Natural killer cell treated with Interleukin-12 subunit alpha and Interleukin-12 subunit beta and Interleukin-15 and Interleukin-18, amount 100 ng/mL, for 72 hours (primary cell): ENCODE measurements at regions not wholly inside any gene's neighbourhood (a gene's known extent, or its start where the extent isn't known, plus 50 kb on each side); places are given as distances from the start of the nearest gene placed in this dataset.
"Not testable (repeated sequence)": the region's sequence is repeated elsewhere in the genome, so short reads cannot be mapped to it uniquely, and the experiment has no call there.

ENCODE experiments used
- ATAC-seq, 2 donors: fragments of 150-1000 bp; cut with Tn5 transposase in 1 of 2; sonication (Bioruptor Pico), chemical (Tn5 transposase) in 1 of 2; 2 replicates each; pipeline ENCODE4 v1.10.0; 2021
- DNase-seq: peaks from one replicate; pipeline ENCODE4 v3.0.0; 2022; ENCODE audit warnings: low spot score
- H3K27ac Mint-ChIP-seq, 2 donors: 1 replicate in 1 of 2; 2 replicates in 1 of 2; pipeline ENCODE4 v1.8.0; 2022; ENCODE audit warnings: mixed read lengths in 2 of 2, mild to moderate bottlenecking in 1 of 2, moderate library complexity in 1 of 2
- H3K27me3 Mint-ChIP-seq, 2 donors: 1 replicate in 1 of 2; 2 replicates in 1 of 2; pipeline ENCODE4 v1.8.0; 2022; ENCODE audit warnings: mixed read lengths in 2 of 2
- H3K36me3 Mint-ChIP-seq: one replicate; pipeline ENCODE4 v1.8.0; 2022; ENCODE audit warnings: mixed read lengths
- H3K4me1 Mint-ChIP-seq, 2 donors: 1 replicate in 1 of 2; 2 replicates in 1 of 2; pipeline ENCODE4 v1.8.0; 2022; ENCODE audit warnings: low read depth in 2 of 2, mixed read lengths in 2 of 2, mild to moderate bottlenecking in 1 of 2
- H3K4me3 Mint-ChIP-seq: one replicate; pipeline ENCODE4 v1.8.0; 2022; ENCODE audit warnings: mixed read lengths
- H3K9me3 Mint-ChIP-seq: 2 replicates; pipeline ENCODE4 v1.8.0; 2022; ENCODE audit warnings: mixed read lengths

DNA sequence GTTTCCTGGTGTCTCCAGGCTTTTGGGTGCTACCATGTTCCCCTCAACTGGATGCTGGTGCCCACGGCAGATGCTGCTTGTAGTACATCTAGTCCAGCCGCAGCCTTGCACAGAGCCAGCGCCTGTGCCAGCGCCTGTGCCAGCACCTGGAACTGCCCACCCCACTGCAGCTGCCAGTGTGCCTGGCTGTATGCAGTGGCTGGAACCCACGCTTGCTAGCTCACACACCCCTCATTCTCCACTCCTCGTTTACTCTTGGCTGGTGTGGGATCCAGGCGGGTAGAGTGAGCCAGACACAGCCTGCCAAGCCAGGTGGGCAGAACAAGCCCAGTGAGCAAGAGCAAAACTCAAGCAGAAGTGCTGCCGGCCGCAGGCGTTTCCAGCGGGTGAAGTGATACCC is 428.6 kb downstream of the SLITRK1 start:
- no peaks in the 10 kb centered on the region for H3K36me3 Mint-ChIP-seq
- H3K27ac Mint-ChIP-seq = no peak overlapping the region
- H3K4me1 Mint-ChIP-seq = no peaks in the 10 kb centered on the region
- ATAC-seq (peak in 1 of 2 donors; percentile 38), DNase-seq (no peak)
- peaks cover 8% of the 10 kb centered on the region for H3K9me3 Mint-ChIP-seq
- H3K27me3 Mint-ChIP-seq = no peaks in the 10 kb centered on the region
- no peak overlapping the region for H3K4me3 Mint-ChIP-seq

- H3K4me1 Mint-ChIP-seq = no peaks in the 10 kb centered on the region
- H3K27me3 Mint-ChIP-seq = no peaks in the 10 kb centered on the region
- no peak overlapping the region for H3K4me3 Mint-ChIP-seq
- DNase-seq (no peak), ATAC-seq (peak in 1 of 2 donors; percentile 20)
- peaks cover 8% of the 10 kb centered on the region for H3K9me3 Mint-ChIP-seq
- no peaks in the 10 kb centered on the region for H3K36me3 Mint-ChIP-seq
- H3K27ac Mint-ChIP-seq = no peak overlapping the region
Measured at GRCh38 chr13:83453300-83453699, 429.0 kb downstream of the SLITRK1 start.

- Mint-ChIP-seq H3K27ac (no peak overlapping the region), H3K4me3 (no peak overlapping the region), H3K9me3 (peaks cover 8% of the 10 kb centered on the region), H3K36me3 (no peaks in the 10 kb centered on the region), H3K4me1 (no peaks in the 10 kb centered on the region), H3K27me3 (no peaks in the 10 kb centered on the region)
- peak; percentile 13 to 28 for ATAC-seq
- DNase-seq = no peak
Measured at GRCh38 chr13:83452292-83452950, 429.9 kb downstream of the SLITRK1 start.

DNA sequence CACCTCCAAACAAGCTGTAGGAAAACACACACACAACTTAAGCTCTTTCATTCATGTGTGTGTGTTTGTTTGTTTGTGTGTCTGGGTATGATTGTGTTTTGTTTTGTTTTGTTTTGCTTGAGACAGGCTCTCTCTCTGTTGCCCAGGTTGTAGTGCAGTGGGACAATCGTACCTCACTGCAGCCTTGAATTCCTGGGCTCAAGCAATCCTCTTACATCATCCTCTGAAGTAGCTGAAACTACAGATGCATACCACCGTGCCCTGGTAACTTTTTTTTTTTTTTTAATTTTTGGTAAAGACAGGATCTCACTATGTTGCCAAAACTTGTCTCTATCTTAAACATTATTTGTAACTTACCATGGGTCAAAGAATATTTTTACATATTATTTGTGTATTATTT is 431.7 kb downstream of the SLITRK1 start:
- Mint-ChIP-seq H3K27ac (no peak overlapping the region), H3K4me3 (no peak overlapping the region), H3K4me1 (no peaks in the 10 kb centered on the region), H3K9me3 (peaks cover 4% of the 10 kb centered on the region), H3K36me3 (no peaks in the 10 kb centered on the region), H3K27me3 (no peaks in the 10 kb centered on the region)
- DNase-seq (no peak), ATAC-seq (no peak)

- Mint-ChIP-seq H3K9me3 (peaks cover 5% of the 10 kb centered on the region), H3K4me3 (no peak overlapping the region), H3K4me1 (no peaks in the 10 kb centered on the region), H3K36me3 (no peaks in the 10 kb centered on the region), H3K27ac (no peak overlapping the region), H3K27me3 (no peaks in the 10 kb centered on the region)
- DNase-seq (no peak), ATAC-seq (no peak)
Measured at GRCh38 chr13:83449668-83450395, 432.4 kb downstream of the SLITRK1 start.

GRCh38 chr13:83440465-83440864 is 441.8 kb downstream of the SLITRK1 start:
- no peaks in the 10 kb centered on the region for H3K27me3 Mint-ChIP-seq
- H3K27ac Mint-ChIP-seq = no peak overlapping the region
- peaks cover 7% of the 10 kb centered on the region for H3K36me3 Mint-ChIP-seq
- no peak for ATAC-seq
- peaks cover 13% of the 10 kb centered on the region for H3K9me3 Mint-ChIP-seq
- no peaks in the 10 kb centered on the region for H3K4me1 Mint-ChIP-seq
- no peak overlapping the region for H3K4me3 Mint-ChIP-seq
- no peak for DNase-seq

- not testable (repeated sequence) for H3K36me3 Mint-ChIP-seq, ATAC-seq, H3K27ac Mint-ChIP-seq, H3K4me1 Mint-ChIP-seq, H3K27me3 Mint-ChIP-seq, H3K4me3 Mint-ChIP-seq, DNase-seq
- H3K9me3 Mint-ChIP-seq = peaks cover 11% of the 10 kb centered on the region
Measured at GRCh38 chr13:83439464-83439863, 442.8 kb downstream of the SLITRK1 start.

GRCh38 chr13:83423861-83424260 is 458.4 kb downstream of the SLITRK1 start:
- no peak overlapping the region for H3K27ac Mint-ChIP-seq
- peaks cover 19% of the 10 kb centered on the region for H3K9me3 Mint-ChIP-seq
- H3K27me3 Mint-ChIP-seq = no peaks in the 10 kb centered on the region

DNA sequence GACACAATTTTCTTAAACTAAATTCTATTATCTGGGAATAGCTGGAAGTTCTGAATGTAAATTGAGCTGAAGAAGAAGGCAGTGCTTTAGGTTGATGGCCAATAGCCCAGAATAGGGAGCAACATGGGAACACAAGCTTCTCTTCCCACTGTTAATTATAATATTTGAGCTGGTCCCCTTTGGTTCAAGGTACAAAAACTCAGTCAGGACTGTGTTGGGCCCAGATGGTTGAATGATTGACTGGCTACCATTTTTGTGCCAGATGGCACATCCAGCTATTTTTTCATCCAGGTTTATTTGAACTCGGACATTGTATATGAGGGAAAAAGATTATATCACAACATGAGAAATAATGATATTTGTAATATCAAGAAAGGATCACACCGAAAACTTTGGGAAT is 458.9 kb downstream of the SLITRK1 start:
- no peak for DNase-seq
- Mint-ChIP-seq H3K27me3 (no peaks in the 10 kb centered on the region), H3K4me3 (no peak overlapping the region), H3K9me3 (peaks cover 19% of the 10 kb centered on the region), H3K27ac (no peak overlapping the region), H3K4me1 (no peaks in the 10 kb centered on the region), H3K36me3 (no peaks in the 10 kb centered on the region)
- no peak for ATAC-seq

More at GRCh38 chr13:83423861-83424260, 458.4 kb downstream of the SLITRK1 start:
- DNase-seq (no peak), ATAC-seq (no peak)
- Mint-ChIP-seq H3K36me3 (no peaks in the 10 kb centered on the region), H3K4me3 (no peak overlapping the region), H3K4me1 (no peaks in the 10 kb centered on the region)

GRCh38 chr13:83414393-83414792 is 467.9 kb downstream of the SLITRK1 start:
- Mint-ChIP-seq H3K27me3 (no peaks in the 10 kb centered on the region), H3K27ac (no peak overlapping the region), H3K4me1 (no peaks in the 10 kb centered on the region), H3K36me3 (peaks cover 6% of the 10 kb centered on the region), H3K4me3 (no peak overlapping the region), H3K9me3 (peaks cover 21% of the 10 kb centered on the region)
- DNase-seq (no peak), ATAC-seq (no peak)

DNA sequence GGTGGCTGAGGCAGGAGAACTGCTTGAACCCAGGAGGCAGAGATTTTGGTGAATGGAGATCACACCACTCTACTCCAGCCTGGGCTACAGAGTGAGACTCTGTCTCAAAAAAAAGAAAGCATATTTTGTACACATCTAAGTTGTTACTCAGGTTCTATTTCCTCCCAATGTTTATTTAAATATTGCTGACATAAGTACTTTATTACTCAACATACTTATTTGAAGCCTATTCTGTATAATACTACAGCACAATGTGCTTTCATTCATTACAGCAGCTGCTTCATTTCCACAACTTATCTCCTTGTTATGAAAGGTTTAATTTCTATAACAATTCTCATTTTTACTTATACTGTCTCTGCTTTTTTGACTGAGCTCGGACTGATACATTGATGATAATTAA is 495.7 kb downstream of the SLITRK1 start:
- Mint-ChIP-seq H3K27ac (no peak overlapping the region), H3K4me3 (no peak overlapping the region), H3K36me3 (no peaks in the 10 kb centered on the region), H3K27me3 (no peaks in the 10 kb centered on the region), H3K9me3 (peaks cover 9% of the 10 kb centered on the region), H3K4me1 (no peaks in the 10 kb centered on the region)
- DNase-seq (no peak), ATAC-seq (no peak)

DNA sequence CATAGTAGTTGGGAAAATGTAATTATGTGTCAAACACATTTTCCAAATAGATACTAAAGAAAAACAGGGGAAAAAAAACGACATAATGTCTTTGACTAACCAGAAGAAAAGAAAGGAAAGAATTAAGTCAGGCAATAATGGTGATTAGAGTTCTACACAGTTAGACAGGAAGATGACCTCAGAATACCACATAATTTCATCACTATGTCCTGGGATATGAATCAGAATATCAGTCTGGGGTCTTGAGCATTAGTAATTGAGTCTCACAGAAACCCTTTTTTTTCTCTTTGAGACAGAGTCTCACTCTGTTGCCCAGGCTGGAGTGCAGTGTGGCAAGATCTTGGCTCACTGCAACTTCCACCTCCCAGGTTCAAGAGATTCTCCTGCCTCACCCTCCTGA is 503.4 kb downstream of the SLITRK1 start:
- H3K4me3 Mint-ChIP-seq = no peak overlapping the region
- H3K27me3 Mint-ChIP-seq = no peaks in the 10 kb centered on the region
- H3K36me3 Mint-ChIP-seq = no peaks in the 10 kb centered on the region
- no peaks in the 10 kb centered on the region for H3K4me1 Mint-ChIP-seq
- H3K9me3 Mint-ChIP-seq = peaks cover 16% of the 10 kb centered on the region
- DNase-seq (no peak), ATAC-seq (no peak)
- H3K27ac Mint-ChIP-seq = no peak overlapping the region

- no peak overlapping the region for H3K4me3 Mint-ChIP-seq
- no peaks in the 10 kb centered on the region for H3K4me1 Mint-ChIP-seq
- no peak for DNase-seq
- H3K36me3 Mint-ChIP-seq = peaks cover 9% of the 10 kb centered on the region
- no peak overlapping the region for H3K27ac Mint-ChIP-seq
- ATAC-seq = no peak
- no peaks in the 10 kb centered on the region for H3K27me3 Mint-ChIP-seq
- H3K9me3 Mint-ChIP-seq = peaks cover 26% of the 10 kb centered on the region
Measured at GRCh38 chr13:83377491-83377890, 504.8 kb downstream of the SLITRK1 start.

- H3K36me3 Mint-ChIP-seq = peaks cover 10% of the 10 kb centered on the region
- ATAC-seq = no peak
- no peak for DNase-seq
- no peak overlapping the region for H3K27ac Mint-ChIP-seq
- peaks cover 34% of the 10 kb centered on the region for H3K9me3 Mint-ChIP-seq
- H3K4me3 Mint-ChIP-seq = no peak overlapping the region
- H3K27me3 Mint-ChIP-seq = no peaks in the 10 kb centered on the region
- no peaks in the 10 kb centered on the region for H3K4me1 Mint-ChIP-seq
Measured at GRCh38 chr13:83372786-83373185, 509.5 kb downstream of the SLITRK1 start.
